T-helper 1 cell treated with Interleukin-12 subunit alpha and Interleukin-12 subunit beta and Interleukin-4 antibody, amounts not matched to agents 30 μg/mL and 1 μg/mL, for 36 hours (primary cell): ENCODE measurements at regions not wholly inside any gene's neighbourhood (a gene's known extent, or its start where the extent isn't known, plus 50 kb on each side); places are given as distances from the start of the nearest gene placed in this dataset.
A peak's percentile ranks its signal among the peaks of the same experiment; 100 is the strongest.

Experiments
- H3K27ac Mint-ChIP-seq: one replicate; pipeline ENCODE4 v1.8.0; 2021; ENCODE audit warnings: mild to moderate bottlenecking, mixed read lengths
- H3K27me3 Mint-ChIP-seq: one replicate; pipeline ENCODE4 v1.8.0; 2021; ENCODE audit warnings: low read depth, mixed read lengths
- H3K36me3 Mint-ChIP-seq: one replicate; pipeline ENCODE4 v1.8.0; 2021; ENCODE audit warnings: low read depth, mixed read lengths
- H3K4me1 Mint-ChIP-seq: one replicate; pipeline ENCODE4 v1.8.0; 2021; ENCODE audit warnings: low read depth, mixed read lengths
- H3K4me3 Mint-ChIP-seq: one replicate; pipeline ENCODE4 v1.8.0; 2021; ENCODE audit warnings: mild to moderate bottlenecking, moderate library complexity, mixed read lengths
- H3K9me3 Mint-ChIP-seq: one replicate; pipeline ENCODE4 v1.8.0; 2021; ENCODE audit warnings: mixed read lengths

DNA sequence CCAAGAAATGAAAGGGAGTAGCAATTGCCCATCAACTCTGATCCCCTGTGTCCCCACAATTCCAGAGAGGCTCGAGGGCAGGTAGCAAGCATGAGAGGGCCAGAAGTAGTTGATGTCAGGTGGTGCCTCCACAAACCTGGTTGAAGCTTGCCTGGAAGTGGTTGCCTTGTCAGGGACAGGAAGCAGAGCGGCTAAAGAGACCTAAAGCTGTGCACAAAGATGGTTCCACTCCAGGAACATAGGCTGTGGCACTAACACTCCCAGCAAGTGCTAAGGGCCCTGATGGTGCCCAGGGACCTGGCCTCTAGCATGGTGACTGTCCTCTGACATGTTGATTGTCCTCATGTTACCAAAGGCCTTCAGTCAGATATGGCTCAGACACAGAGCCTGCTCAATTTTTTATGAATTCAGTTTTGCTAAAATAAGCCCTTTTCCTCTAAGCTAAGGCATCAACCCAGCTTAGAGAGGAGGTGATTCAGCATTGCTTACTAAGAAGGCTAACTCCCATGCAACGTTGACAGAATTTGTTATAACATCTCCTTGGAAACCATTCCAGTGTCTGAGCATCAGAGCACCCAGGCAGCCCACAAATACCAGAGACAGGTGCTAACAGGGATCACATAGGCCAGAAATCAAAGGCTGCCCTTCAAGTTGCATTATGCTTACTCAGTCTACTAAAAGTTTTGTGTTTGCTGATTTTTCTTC is 196.3 kb upstream of the ARHGAP20 start:
- peaks cover 16% of the 10 kb centered on the region for H3K4me1 Mint-ChIP-seq
- no peak overlapping the region for H3K4me3 Mint-ChIP-seq
- H3K36me3 Mint-ChIP-seq: peaks cover 4% of the 10 kb centered on the region
- no peaks in the 10 kb centered on the region for H3K27me3 Mint-ChIP-seq
- H3K27ac Mint-ChIP-seq: no peak overlapping the region
- H3K9me3 Mint-ChIP-seq: peaks cover 15% of the 10 kb centered on the region

DNA sequence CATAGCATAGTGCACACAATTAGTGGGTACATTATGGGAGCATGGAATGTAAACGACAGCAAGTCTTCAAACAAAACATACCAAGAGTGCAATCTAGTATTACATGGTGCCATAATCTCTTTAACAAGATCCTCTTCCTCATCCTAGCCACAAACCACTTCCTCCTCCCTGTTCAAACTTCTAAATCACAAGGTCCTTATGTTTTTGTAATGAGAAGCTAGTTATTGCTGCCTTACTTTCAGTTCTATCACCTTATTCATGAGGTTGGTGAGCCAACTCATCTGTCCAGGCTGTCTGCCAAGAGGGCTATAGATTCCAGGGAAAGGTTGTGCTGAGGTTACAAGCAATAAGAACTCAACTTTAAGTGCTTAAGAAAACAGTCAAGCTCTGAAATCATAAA is 195.4 kb upstream of the ARHGAP20 start:
- Mint-ChIP-seq H3K4me1 (peaks cover 16% of the 10 kb centered on the region), H3K27ac (peak overlapping the region; percentile 77), H3K9me3 (peaks cover 15% of the 10 kb centered on the region), H3K36me3 (peaks cover 4% of the 10 kb centered on the region), H3K27me3 (no peaks in the 10 kb centered on the region), H3K4me3 (peak overlapping the region; percentile 41)

DNA sequence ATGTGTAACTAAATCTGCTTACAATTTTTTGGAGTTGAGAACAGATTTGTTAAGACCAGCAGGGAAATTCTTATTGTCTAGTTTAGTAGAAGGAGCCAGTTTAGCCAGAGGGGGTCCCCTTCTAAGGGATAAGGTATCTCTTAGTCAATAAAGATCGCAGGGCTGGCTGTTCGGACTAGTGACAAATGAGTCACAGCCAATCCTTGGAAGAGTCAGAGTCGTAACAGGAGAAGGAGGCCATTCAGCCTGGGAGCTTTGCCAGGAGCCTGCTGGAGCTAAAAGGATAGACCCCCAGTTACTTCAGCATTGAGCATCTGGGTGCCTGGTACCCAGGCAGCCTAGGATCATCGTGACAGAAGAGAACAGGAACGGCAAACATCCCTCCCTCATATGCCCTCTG is 191.6 kb upstream of the ARHGAP20 start:
- no peak overlapping the region for H3K4me3 Mint-ChIP-seq

DNA sequence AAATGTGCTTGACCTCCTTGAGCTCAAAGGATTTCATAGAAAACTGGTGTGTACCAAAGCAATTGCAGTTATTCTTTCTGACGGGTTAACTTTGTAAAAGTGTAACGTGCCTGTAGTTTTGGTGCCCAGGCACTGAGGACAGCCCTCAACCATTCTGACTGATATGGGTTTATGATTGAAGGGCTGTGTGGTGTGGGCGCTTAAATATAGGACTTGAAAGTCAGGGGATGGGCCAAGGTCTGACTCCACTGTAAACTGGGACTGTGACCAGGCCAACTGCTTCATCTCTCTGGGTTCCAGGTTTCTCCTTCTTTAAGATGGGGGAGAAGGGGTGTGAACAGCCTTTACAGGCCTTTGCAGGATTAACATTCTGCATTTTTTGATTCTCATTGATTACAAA is 191.1 kb upstream of the ARHGAP20 start:
- Mint-ChIP-seq H3K36me3 (peaks cover 4% of the 10 kb centered on the region), H3K27me3 (peaks cover 2% of the 10 kb centered on the region), H3K9me3 (peaks cover 15% of the 10 kb centered on the region), H3K4me1 (peaks cover 12% of the 10 kb centered on the region), H3K27ac (no peak overlapping the region), H3K4me3 (no peak overlapping the region)

More for the DNA sequence above, 191.6 kb upstream of the ARHGAP20 start:
- Mint-ChIP-seq H3K27me3 (peaks cover 2% of the 10 kb centered on the region), H3K27ac (no peak overlapping the region), H3K9me3 (peaks cover 15% of the 10 kb centered on the region), H3K4me1 (peaks cover 16% of the 10 kb centered on the region), H3K36me3 (peaks cover 4% of the 10 kb centered on the region)

DNA sequence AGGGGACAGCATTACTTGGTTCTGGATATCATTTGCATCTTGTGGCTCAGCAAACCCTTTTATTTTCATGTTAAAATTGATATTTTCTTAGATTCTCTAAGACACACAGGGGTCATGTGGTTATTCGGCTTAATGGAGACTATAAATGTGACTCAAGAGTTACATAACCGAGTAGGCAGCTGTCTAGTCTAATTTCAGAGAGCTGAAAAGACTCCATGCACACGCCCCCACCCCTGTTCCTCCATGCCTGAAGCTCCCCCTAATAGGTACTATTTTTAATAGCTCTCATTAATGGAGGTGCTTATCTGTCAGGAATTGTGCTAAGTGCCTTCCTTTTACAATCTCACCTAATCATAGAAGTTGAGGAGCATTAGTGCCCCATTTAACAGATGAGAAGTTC is 189.2 kb upstream of the ARHGAP20 start:
- no peaks in the 10 kb centered on the region for H3K4me1 Mint-ChIP-seq
- H3K9me3 Mint-ChIP-seq: peaks cover 7% of the 10 kb centered on the region
- no peak overlapping the region for H3K27ac Mint-ChIP-seq
- H3K36me3 Mint-ChIP-seq: no peaks in the 10 kb centered on the region
- no peak overlapping the region for H3K4me3 Mint-ChIP-seq
- peaks cover 2% of the 10 kb centered on the region for H3K27me3 Mint-ChIP-seq

DNA sequence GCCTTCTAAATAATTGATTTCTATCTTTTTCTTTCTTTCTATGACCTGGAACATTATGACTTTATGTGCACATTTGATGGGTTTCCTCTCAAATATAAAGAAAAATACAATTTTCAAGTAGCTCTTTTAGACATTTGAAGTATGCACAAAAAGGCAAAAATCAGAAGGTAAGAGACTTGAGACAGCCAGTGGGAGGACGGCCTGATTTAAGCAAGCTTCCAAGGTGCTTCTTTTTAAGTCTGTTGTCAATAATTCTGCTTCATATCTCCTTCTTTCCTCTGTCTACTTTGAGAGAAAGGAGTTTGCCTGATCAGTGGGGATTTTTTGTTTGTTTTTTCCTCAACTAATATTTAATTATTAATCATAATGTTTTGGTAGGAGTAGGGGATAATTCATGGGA is 188.2 kb upstream of the ARHGAP20 start:
- Mint-ChIP-seq H3K27ac (no peak overlapping the region), H3K4me1 (no peaks in the 10 kb centered on the region), H3K4me3 (no peak overlapping the region), H3K9me3 (no peaks in the 10 kb centered on the region), H3K27me3 (peaks cover 7% of the 10 kb centered on the region), H3K36me3 (no peaks in the 10 kb centered on the region)

DNA sequence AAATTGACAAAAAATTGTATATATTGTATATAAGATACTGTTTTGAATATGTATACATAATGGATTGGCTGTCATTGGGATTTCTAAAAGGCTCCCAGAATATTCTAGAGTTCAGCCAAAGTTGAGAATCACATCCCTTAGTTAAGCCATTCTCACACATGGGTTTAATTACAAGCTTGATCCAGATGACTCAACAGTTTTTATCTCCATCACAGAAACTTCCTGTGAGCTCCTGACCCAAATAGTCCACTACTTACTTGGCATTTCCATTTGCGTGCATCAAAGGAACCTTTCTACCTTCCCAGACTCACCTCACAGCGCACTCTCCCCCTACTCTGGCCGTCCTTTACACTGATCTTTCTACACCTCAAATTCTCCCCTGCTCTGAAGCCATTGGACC is 184.8 kb upstream of the ARHGAP20 start:
- Mint-ChIP-seq H3K9me3 (no peaks in the 10 kb centered on the region), H3K36me3 (no peaks in the 10 kb centered on the region), H3K27ac (no peak overlapping the region), H3K4me3 (no peak overlapping the region), H3K4me1 (no peaks in the 10 kb centered on the region), H3K27me3 (peaks cover 7% of the 10 kb centered on the region)

DNA sequence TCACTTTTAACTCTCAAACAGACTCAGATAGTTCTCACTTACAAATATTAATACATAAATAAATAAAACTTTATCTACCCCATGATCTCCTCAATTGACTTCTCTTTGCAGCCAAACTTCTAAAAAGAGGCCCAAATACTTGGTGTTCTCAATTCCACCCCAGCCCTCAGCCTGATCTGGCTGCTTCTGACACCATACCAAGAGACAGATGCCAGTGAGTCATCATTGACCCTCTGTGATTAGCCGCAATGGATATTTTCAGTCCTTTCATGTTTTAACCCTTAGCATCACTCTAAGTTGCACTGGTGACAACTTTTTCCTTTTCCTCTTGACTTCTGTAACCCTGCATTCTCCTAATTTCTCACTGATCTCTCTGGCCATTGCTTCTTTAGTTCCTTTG is 184.1 kb upstream of the ARHGAP20 start:
- Mint-ChIP-seq H3K27ac (no peak overlapping the region), H3K9me3 (no peaks in the 10 kb centered on the region), H3K27me3 (peaks cover 7% of the 10 kb centered on the region), H3K4me3 (no peak overlapping the region), H3K4me1 (no peaks in the 10 kb centered on the region), H3K36me3 (no peaks in the 10 kb centered on the region)

DNA sequence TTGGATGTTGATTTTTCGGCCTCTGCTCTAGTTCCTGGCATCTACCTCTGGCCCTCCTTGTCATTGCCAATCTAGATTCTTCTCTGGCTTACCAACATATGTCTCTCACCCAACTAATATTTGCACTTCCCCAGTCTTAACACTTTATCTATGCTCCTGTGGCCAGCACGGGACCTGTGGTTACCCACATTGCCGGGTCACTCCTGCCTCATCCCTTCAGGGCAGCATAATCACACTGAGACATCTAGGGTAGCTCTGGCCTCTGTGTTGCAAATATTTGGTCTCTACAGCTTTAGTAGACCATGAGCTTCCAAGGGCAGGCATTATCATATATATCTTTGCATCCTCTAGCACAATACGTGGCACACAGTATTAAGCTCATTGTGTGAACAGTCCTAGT is 182.0 kb upstream of the ARHGAP20 start:
- H3K4me3 Mint-ChIP-seq: no peak overlapping the region
- H3K4me1 Mint-ChIP-seq: no peaks in the 10 kb centered on the region
- H3K36me3 Mint-ChIP-seq: no peaks in the 10 kb centered on the region
- peaks cover 7% of the 10 kb centered on the region for H3K27me3 Mint-ChIP-seq
- no peak overlapping the region for H3K27ac Mint-ChIP-seq
- H3K9me3 Mint-ChIP-seq: no peaks in the 10 kb centered on the region

DNA sequence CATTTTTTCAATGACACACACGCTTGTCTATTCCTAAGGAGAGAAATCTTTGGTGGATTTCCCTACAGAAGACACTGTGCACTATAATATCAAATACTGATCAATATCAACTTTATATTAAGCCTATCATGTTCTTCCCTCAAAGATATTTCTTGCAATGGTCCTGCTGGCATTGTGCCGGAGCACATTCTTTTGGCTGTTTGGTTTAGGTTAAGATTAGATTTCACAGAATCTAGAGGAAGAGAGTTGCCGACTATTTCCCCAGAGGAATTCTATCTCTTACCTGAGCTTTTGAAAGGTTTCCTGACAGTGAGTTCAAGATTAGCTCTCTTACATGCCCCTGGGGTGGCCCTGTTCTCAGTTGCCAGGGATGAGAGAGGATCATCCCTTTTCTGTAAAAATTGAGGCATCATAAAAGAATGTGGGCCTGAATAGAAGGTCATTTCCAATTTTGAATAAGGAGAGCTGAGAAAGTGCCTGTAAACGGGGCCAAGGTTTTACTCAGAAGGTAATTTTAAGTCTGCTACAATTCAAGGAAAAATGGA is 180.6 kb upstream of the ARHGAP20 start:
- peaks cover 5% of the 10 kb centered on the region for H3K27me3 Mint-ChIP-seq
- H3K36me3 Mint-ChIP-seq: no peaks in the 10 kb centered on the region
- no peak overlapping the region for H3K27ac Mint-ChIP-seq
- no peaks in the 10 kb centered on the region for H3K4me1 Mint-ChIP-seq
- H3K4me3 Mint-ChIP-seq: no peak overlapping the region
- no peaks in the 10 kb centered on the region for H3K9me3 Mint-ChIP-seq

DNA sequence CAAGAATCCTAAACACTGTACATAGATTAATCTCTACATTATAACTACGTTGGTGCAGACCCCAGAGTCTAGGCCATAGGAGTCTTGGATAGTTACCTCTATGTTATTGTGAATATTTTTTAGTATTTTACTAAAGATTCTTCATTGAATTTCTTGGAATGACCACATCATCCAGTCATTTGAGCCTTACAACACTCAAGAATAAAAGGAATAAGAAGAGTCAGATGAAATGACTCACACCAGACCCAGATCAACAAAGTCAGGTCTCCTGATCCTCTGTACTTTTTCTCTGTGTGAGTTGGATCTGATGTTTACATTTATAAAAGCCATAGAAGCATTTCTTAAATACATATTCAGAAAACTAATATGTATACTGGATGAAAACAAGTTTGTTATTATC is 179.2 kb upstream of the ARHGAP20 start:
- H3K27me3 Mint-ChIP-seq: peaks cover 5% of the 10 kb centered on the region
- no peaks in the 10 kb centered on the region for H3K4me1 Mint-ChIP-seq
- H3K36me3 Mint-ChIP-seq: no peaks in the 10 kb centered on the region
- no peak overlapping the region for H3K27ac Mint-ChIP-seq
- no peaks in the 10 kb centered on the region for H3K9me3 Mint-ChIP-seq
- H3K4me3 Mint-ChIP-seq: no peak overlapping the region

DNA sequence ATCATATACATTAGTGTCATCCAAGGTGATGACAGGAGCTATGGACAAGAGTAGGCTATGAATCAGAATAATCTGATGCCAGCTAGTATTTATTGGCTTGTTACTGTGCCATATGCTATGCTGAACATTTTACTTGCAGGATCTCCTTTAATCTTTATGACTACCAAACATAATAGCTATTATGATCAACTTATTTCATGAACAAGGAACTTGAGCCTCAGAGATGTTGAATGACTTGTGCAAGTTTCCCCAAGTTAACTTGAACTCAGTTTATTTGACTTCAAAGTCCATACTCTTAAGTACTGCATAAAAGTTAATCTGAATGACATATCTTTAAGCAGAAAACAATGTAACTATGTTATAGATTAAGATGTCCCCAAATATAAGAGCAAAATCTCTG is 178.8 kb upstream of the ARHGAP20 start:
- H3K27me3 Mint-ChIP-seq: peaks cover 4% of the 10 kb centered on the region
- H3K9me3 Mint-ChIP-seq: no peaks in the 10 kb centered on the region
- no peak overlapping the region for H3K27ac Mint-ChIP-seq
- H3K36me3 Mint-ChIP-seq: no peaks in the 10 kb centered on the region
- no peak overlapping the region for H3K4me3 Mint-ChIP-seq
- H3K4me1 Mint-ChIP-seq: no peaks in the 10 kb centered on the region

DNA sequence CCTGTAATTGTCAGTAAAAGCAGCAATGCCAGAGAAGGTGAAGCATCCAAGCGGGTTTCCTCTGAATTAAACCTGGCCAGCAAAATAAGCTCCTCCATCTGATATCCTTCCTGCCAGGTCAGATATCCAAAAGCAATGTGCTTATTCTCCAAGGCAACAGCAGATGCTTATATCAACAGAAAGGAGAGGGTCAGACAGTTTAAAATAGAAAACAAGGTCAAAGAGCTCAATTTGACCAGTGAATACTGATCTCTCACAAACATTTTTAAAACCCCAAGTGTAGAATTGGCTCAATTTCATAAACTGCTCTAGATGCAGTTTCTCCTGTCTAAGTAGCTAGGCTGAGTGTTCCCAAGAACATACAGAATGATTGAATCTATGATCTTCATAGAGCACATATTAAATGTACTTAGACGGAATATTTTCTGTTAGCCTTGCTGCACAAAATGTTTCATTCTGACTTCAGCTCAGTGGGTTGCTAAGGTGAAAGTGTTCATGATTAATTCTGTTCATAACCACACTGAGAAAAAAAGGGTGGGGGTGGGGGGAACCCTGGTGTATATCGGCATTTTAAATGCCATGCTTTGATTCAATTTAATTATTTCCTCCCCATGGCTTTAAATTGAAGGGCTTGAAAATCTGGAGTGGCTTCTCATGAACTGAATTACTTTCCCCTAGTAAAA is 174.2 kb upstream of the ARHGAP20 start:
- Mint-ChIP-seq H3K36me3 (no peaks in the 10 kb centered on the region), H3K27me3 (no peaks in the 10 kb centered on the region), H3K9me3 (no peaks in the 10 kb centered on the region), H3K27ac (no peak overlapping the region), H3K4me3 (no peak overlapping the region), H3K4me1 (no peaks in the 10 kb centered on the region)

DNA sequence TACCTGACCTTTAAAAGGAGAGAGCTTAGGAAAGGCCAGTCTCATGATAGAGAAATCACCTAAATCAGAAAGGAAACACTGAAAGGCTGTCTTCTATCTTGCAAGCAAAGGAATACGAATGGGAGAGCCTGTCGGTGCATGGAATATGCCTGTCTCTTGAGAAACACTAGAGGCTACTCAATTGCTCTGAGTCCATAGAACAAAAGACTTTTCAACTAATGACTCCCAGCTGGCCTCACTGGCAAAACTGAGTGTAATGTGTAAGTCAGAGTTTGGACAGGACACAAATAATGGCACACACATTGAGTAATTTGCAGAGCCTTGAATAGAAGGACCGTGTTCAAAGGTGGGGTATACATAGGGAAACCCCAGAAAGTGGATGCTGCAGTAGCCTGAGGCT is 171.0 kb upstream of the ARHGAP20 start:
- Mint-ChIP-seq H3K36me3 (no peaks in the 10 kb centered on the region), H3K4me3 (no peak overlapping the region), H3K9me3 (no peaks in the 10 kb centered on the region), H3K27ac (no peak overlapping the region), H3K4me1 (no peaks in the 10 kb centered on the region), H3K27me3 (no peaks in the 10 kb centered on the region)

DNA sequence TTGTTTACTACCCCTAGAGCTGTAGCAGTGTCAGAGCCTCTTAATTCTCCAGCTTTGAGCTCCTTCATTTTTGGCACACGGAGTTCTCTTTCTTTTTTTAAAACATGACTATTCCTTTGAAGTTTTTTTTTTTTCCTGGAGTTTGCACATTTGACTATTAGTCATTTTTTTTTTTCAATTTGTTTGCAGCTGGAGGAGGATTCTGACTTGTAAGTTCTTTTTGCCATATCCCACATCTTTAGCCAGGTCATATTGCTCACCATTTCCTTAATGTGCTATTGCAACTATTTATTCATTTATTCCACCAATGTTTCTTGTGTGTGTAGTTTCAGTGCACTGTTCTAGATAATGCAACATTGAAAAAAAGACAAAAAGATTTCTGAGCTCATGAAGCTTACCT is 166.3 kb upstream of the ARHGAP20 start:
- Mint-ChIP-seq H3K4me3 (no peak overlapping the region), H3K27me3 (no peaks in the 10 kb centered on the region), H3K9me3 (no peaks in the 10 kb centered on the region), H3K4me1 (no peaks in the 10 kb centered on the region), H3K27ac (no peak overlapping the region), H3K36me3 (no peaks in the 10 kb centered on the region)
